ENCODE measurements at regions not wholly inside any gene's neighbourhood (a gene's known extent, or its start where the extent isn't known, plus 50 kb on each side); places are given as distances from the start of the nearest gene placed in this dataset.

DNA sequence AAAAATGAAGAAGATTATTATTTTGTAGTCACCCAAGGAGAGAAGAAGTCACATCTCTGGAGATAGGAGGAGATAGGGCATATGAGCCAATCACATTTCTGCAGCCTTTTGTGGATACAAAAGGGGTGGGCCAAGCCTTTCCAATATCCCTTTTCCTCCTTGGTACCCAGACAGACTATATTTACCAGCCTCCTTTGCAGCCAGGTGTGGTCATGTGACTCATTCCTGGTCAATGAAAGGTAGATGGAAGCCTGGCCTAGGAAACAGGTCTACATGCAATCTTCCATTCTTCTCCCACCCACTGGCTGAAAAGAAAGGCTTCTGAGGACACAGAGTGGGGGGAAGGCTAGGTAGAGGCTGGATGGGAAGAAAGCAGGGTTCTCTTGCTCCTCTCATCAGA, 58.1 kb upstream of the ERG start:
- Histone ChIP-seq H3K27me3 (ENCODE audit: control insufficient read depth, insufficient read depth, low read length, poor library complexity, severe bottlenecking) (no peaks in the 10 kb centered on the region), H3K9me3 (ENCODE audit: control insufficient read depth, low read length) (no peaks in the 10 kb centered on the region), H3K4me3 (ENCODE audit: insufficient read depth, low read depth, low read length) (no peak overlapping the region)

GRCh38 chr21:38561205-38561604, 62.9 kb upstream of the ERG start:
- H3K36me3 ChIP-seq (ENCODE audit: control insufficient read depth, insufficient read depth, low read length): no peaks in the 10 kb centered on the region
- no peaks in the 10 kb centered on the region for H3K4me1 ChIP-seq (ENCODE audit: control insufficient read depth, insufficient read depth, low read length)
- H3K27ac ChIP-seq (ENCODE audit: insufficient read depth, low read depth, low read length, poor library complexity, severe bottlenecking): no peak overlapping the region
- H3K4me3 ChIP-seq (ENCODE audit: insufficient read depth, low read depth, low read length): no peak overlapping the region
- no peaks in the 10 kb centered on the region for H3K27me3 ChIP-seq (ENCODE audit: control insufficient read depth, insufficient read depth, low read length, poor library complexity, severe bottlenecking)
- no peaks in the 10 kb centered on the region for H3K9me3 ChIP-seq (ENCODE audit: control insufficient read depth, low read length)

More for the DNA sequence above, 58.1 kb upstream of the ERG start:
- H3K4me1 ChIP-seq (ENCODE audit: control insufficient read depth, insufficient read depth, low read length): no peaks in the 10 kb centered on the region
- H3K27ac ChIP-seq (ENCODE audit: insufficient read depth, low read depth, low read length, poor library complexity, severe bottlenecking): no peak overlapping the region
- H3K36me3 ChIP-seq (ENCODE audit: control insufficient read depth, insufficient read depth, low read length): no peaks in the 10 kb centered on the region

DNA sequence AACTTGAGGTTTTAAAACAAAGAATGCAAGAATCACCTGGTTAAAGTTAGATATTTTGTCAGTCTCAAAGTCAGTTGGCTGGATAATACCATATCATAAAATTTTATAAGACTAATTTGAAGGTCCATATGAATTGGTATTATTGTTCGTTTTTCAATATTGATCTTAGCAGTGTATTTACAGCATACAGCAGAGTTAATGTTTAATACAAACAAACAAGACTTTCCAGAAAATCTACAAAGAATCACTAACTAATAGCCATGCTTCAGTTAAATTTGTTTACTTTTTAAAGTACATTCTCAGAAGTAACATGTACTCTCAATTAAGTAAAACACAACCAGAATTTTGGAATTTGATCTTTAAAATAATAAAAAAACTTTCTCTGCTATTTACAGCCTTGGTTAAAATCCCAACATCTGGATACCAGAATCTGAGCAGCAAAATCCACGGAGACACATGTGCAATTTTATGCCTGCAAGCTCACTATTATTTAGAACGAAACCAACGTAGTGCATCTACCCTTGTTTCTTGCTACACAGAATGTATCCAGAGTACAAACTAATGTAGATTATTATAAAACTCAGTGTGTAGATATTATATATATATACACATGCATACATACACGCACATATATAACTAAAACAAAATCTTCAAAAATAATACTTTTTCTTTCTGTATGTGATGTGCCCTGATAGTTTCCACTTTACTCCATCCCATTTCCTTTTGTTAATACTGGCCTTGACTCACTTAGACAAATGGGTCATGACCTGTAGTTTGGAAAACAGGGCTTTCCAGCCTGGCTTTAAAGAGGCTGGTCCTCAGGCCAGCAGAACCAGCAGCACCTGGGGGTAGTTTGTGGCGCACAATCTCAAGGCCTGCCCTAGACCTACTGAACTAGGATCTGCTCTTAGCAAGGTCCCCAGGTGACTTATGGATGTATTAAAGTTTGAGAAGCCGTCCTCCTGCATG, 63.6 kb upstream of the ERG start:
- Histone ChIP-seq H3K9me3 (ENCODE audit: control insufficient read depth, low read length) (no peaks in the 10 kb centered on the region), H3K27me3 (ENCODE audit: control insufficient read depth, insufficient read depth, low read length, poor library complexity, severe bottlenecking) (no peaks in the 10 kb centered on the region), H3K27ac (ENCODE audit: insufficient read depth, low read depth, low read length, poor library complexity, severe bottlenecking) (no peak overlapping the region), H3K36me3 (ENCODE audit: control insufficient read depth, insufficient read depth, low read length) (no peaks in the 10 kb centered on the region), H3K4me3 (ENCODE audit: insufficient read depth, low read depth, low read length) (no peak overlapping the region), H3K4me1 (ENCODE audit: control insufficient read depth, insufficient read depth, low read length) (no peaks in the 10 kb centered on the region)
- 87 to 96% methylated on average over 4 to 5 of the region's 7 CpGs for WGBS, 2 experiments

- Histone ChIP-seq H3K27me3 (ENCODE audit: control insufficient read depth, insufficient read depth, low read length, poor library complexity, severe bottlenecking) (no peaks in the 10 kb centered on the region), H3K4me3 (ENCODE audit: insufficient read depth, low read depth, low read length) (no peak overlapping the region), H3K9me3 (ENCODE audit: control insufficient read depth, low read length) (no peaks in the 10 kb centered on the region), H3K36me3 (ENCODE audit: control insufficient read depth, insufficient read depth, low read length) (no peaks in the 10 kb centered on the region), H3K4me1 (ENCODE audit: control insufficient read depth, insufficient read depth, low read length) (peaks cover 5% of the 10 kb centered on the region), H3K27ac (ENCODE audit: insufficient read depth, low read depth, low read length, poor library complexity, severe bottlenecking) (no peak overlapping the region)
- 60% methylated on average over 17 of the region's 17 CpGs for WGBS, 2 experiments
Measured at GRCh38 chr21:38567335-38567969, 69.2 kb upstream of the ERG start.

- Histone ChIP-seq H3K4me3 (ENCODE audit: insufficient read depth, low read depth, low read length) (no peak overlapping the region), H3K4me1 (ENCODE audit: control insufficient read depth, insufficient read depth, low read length) (peaks cover 5% of the 10 kb centered on the region), H3K27ac (ENCODE audit: insufficient read depth, low read depth, low read length, poor library complexity, severe bottlenecking) (no peak overlapping the region), H3K27me3 (ENCODE audit: control insufficient read depth, insufficient read depth, low read length, poor library complexity, severe bottlenecking) (no peaks in the 10 kb centered on the region), H3K9me3 (ENCODE audit: control insufficient read depth, low read length) (no peaks in the 10 kb centered on the region), H3K36me3 (ENCODE audit: control insufficient read depth, insufficient read depth, low read length) (no peaks in the 10 kb centered on the region)
- WGBS, 2 experiments: 90% methylated on average over 6 to 7 of the region's 7 CpGs
Measured at GRCh38 chr21:38567970-38568360, 69.7 kb upstream of the ERG start.

DNA sequence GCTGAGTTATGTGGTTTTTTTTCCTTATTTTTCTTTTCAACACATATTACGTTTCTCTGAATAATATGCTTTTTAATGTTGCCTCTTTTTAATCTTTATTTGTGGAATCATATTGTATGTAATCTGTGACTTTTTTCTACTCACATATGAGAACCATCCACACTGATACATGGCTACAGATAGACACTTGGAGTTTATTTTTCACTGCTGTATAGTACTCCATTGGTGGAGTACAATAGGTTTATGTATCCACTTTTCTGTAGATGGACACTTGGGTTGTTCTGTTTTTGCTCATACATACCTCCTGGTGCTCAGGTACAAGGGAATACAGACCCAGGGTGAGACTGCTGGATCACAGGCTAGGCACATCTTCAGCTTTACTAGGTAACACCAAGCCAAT, 71.5 kb upstream of the ERG start:
- WGBS, 2 experiments: no CpG with 5 or more reads among the region's 1 CpG
- Histone ChIP-seq H3K36me3 (ENCODE audit: control insufficient read depth, insufficient read depth, low read length) (no peaks in the 10 kb centered on the region), H3K4me1 (ENCODE audit: control insufficient read depth, insufficient read depth, low read length) (peaks cover 5% of the 10 kb centered on the region), H3K27ac (ENCODE audit: insufficient read depth, low read depth, low read length, poor library complexity, severe bottlenecking) (no peak overlapping the region), H3K4me3 (ENCODE audit: insufficient read depth, low read depth, low read length) (no peak overlapping the region), H3K27me3 (ENCODE audit: control insufficient read depth, insufficient read depth, low read length, poor library complexity, severe bottlenecking) (no peaks in the 10 kb centered on the region), H3K9me3 (ENCODE audit: control insufficient read depth, low read length) (no peaks in the 10 kb centered on the region)

- no peaks in the 10 kb centered on the region for H3K36me3 ChIP-seq (ENCODE audit: control insufficient read depth, insufficient read depth, low read length)
- H3K9me3 ChIP-seq (ENCODE audit: control insufficient read depth, low read length): no peaks in the 10 kb centered on the region
- H3K4me3 ChIP-seq (ENCODE audit: insufficient read depth, low read depth, low read length): no peak overlapping the region
- H3K4me1 ChIP-seq (ENCODE audit: control insufficient read depth, insufficient read depth, low read length): peaks cover 5% of the 10 kb centered on the region
- H3K27me3 ChIP-seq (ENCODE audit: control insufficient read depth, insufficient read depth, low read length, poor library complexity, severe bottlenecking): no peaks in the 10 kb centered on the region
- WGBS, 2 experiments: 91 to 97% methylated on average over 5 to 6 of the region's 6 CpGs
- H3K27ac ChIP-seq (ENCODE audit: insufficient read depth, low read depth, low read length, poor library complexity, severe bottlenecking): no peak overlapping the region
Measured at GRCh38 chr21:38570596-38570995, 72.3 kb upstream of the ERG start.

DNA sequence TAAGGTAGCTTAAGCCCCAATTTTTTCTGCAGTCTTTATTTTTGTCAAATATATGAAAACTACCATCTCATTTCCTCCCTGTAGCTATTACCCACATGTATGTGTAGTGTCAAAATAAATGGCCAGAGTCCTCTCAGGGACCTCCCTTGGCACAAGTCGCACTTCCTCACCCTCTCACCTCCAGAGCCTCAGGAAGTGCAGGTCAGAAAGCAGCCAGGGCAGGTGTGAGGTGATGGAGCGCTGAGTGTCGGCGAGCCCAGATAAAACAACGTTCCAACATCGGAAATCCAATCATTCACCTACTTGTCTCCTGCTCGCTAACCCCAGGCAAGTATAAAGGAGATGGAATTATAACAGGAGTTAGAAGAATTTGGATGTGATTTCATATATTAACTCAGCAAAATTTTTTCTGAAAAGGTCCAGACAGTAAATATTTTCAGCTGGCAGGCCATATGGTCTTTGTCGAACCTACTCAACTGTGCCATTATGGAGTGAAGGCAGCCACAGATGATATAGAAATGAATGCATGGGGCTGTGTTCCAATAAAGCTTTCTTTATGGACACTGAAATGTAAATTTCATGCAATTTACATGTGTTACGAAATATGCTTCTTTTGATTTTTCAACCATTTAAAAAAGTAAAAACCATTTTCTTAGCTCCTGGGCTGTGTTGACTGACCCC, 76.8 kb upstream of the ERG start:
- Histone ChIP-seq H3K36me3 (ENCODE audit: control insufficient read depth, insufficient read depth, low read length) (no peaks in the 10 kb centered on the region), H3K27ac (ENCODE audit: insufficient read depth, low read depth, low read length, poor library complexity, severe bottlenecking) (no peak overlapping the region), H3K4me3 (ENCODE audit: insufficient read depth, low read depth, low read length) (no peak overlapping the region), H3K27me3 (ENCODE audit: control insufficient read depth, insufficient read depth, low read length, poor library complexity, severe bottlenecking) (no peaks in the 10 kb centered on the region), H3K9me3 (ENCODE audit: control insufficient read depth, low read length) (no peaks in the 10 kb centered on the region), H3K4me1 (ENCODE audit: control insufficient read depth, insufficient read depth, low read length) (peaks cover 6% of the 10 kb centered on the region)
- 94 to 95% methylated on average over 8 to 9 of the region's 9 CpGs for WGBS, 2 experiments

- H3K27ac ChIP-seq (ENCODE audit: insufficient read depth, low read depth, low read length, poor library complexity, severe bottlenecking): no peak overlapping the region
- H3K27me3 ChIP-seq (ENCODE audit: control insufficient read depth, insufficient read depth, low read length, poor library complexity, severe bottlenecking): no peaks in the 10 kb centered on the region
- no peaks in the 10 kb centered on the region for H3K36me3 ChIP-seq (ENCODE audit: control insufficient read depth, insufficient read depth, low read length)
- 92 to 98% methylated on average over 5 of the region's 5 CpGs for WGBS, 2 experiments
- H3K4me1 ChIP-seq (ENCODE audit: control insufficient read depth, insufficient read depth, low read length): peaks cover 6% of the 10 kb centered on the region
- H3K9me3 ChIP-seq (ENCODE audit: control insufficient read depth, low read length): no peaks in the 10 kb centered on the region
- no peak overlapping the region for H3K4me3 ChIP-seq (ENCODE audit: insufficient read depth, low read depth, low read length)
Measured at GRCh38 chr21:38577887-38578286, 79.6 kb upstream of the ERG start.

Data from ectodermal cell (in vitro differentiated cells).